ENCODE measurements at regions not wholly inside any gene's neighbourhood (a gene's known extent, or its start where the extent isn't known, plus 50 kb on each side); places are given as distances from the start of the nearest gene placed in this dataset.

DNA sequence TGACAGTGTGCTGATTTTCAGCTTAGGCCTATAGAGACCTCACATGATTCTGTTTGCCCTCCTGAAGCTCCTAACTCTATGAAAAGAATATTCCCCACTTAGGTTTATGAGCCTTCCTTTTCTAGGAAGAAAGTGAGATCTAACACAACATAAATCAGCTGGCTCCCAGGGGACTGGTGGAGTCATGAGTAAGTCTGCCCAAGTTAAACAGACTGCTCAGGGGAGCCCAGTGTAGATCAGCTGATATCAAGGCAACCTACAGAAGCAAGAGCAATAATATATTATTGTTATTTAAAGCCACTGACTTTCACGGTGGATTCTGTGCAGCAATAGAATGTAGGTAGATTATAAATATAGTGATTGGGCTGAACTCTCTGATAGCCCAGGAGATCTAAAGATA lies 1978.6 kb upstream of the CDH6 start:
- H3K27me3 ChIP-seq (ENCODE audit: insufficient read depth), result no peaks in the 10 kb centered on the region
- no peak overlapping the region for H3K27ac ChIP-seq (ENCODE audit: low read depth)
- H3K4me3 ChIP-seq, result no peak overlapping the region
- ATAC-seq, result no peak
- H3K36me3 ChIP-seq (ENCODE audit: insufficient read depth), result no peaks in the 10 kb centered on the region
- Mint-ChIP-seq H3K27ac (no peak overlapping the region), H3K36me3 (ENCODE audit: low read depth) (no peaks in the 10 kb centered on the region), H3K4me1 (peaks cover 26% of the 10 kb centered on the region), H3K27me3 (ENCODE audit: insufficient read depth, low read depth, poor library complexity) (no peaks in the 10 kb centered on the region), H3K9me3 (no peaks in the 10 kb centered on the region), H3K4me3 (no peak overlapping the region)
- H3K4me1 ChIP-seq (ENCODE audit: insufficient read depth), result peaks cover 35% of the 10 kb centered on the region
- no peak overlapping the region for H3K4me2 ChIP-seq
- no peak overlapping the region for H2AFZ ChIP-seq
- no peaks in the 10 kb centered on the region for H4K20me1 ChIP-seq (replicated peaks; ENCODE audit: insufficient read depth)
- no peaks in the 10 kb centered on the region for H3F3A ChIP-seq (replicated peaks; ENCODE audit: low read depth)
- TF ChIP-seq CREB1 (CRISPR knock-in tag; IDR thresholded peaks at IDR 0.05; ENCODE audit: low read depth) (no peak), STAT1 (IDR thresholded peaks at IDR 0.05; ENCODE audit: unreplicated experiment) (no peak), ZNF114 (CRISPR knock-in tag; IDR thresholded peaks at IDR 0.05) (no peak), EZH2phosphoT487 (IDR thresholded peaks at IDR 0.05; ENCODE audit: unreplicated experiment) (no peak), NANOG (IDR thresholded peaks at IDR 0.05; ENCODE audit: borderline replicate concordance) (no peak), JUNB (IDR thresholded peaks at IDR 0.05; ENCODE audit: unreplicated experiment) (no peak), EZH2 (IDR thresholded peaks at IDR 0.05; ENCODE audit: low read depth, unreplicated experiment) (no peak)
- TF ChIP-seq, protein P1, sequence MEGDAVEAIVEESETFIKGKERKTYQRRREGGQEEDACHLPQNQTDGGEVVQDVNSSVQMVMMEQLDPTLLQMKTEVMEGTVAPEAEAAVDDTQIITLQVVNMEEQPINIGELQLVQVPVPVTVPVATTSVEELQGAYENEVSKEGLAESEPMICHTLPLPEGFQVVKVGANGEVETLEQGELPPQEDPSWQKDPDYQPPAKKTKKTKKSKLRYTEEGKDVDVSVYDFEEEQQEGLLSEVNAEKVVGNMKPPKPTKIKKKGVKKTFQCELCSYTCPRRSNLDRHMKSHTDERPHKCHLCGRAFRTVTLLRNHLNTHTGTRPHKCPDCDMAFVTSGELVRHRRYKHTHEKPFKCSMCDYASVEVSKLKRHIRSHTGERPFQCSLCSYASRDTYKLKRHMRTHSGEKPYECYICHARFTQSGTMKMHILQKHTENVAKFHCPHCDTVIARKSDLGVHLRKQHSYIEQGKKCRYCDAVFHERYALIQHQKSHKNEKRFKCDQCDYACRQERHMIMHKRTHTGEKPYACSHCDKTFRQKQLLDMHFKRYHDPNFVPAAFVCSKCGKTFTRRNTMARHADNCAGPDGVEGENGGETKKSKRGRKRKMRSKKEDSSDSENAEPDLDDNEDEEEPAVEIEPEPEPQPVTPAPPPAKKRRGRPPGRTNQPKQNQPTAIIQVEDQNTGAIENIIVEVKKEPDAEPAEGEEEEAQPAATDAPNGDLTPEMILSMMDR (conservative IDR thresholded peaks at IDR 0.05; ENCODE audit: low read depth in 2 of 2), result no peak
- TF ChIP-seq, protein P2, sequence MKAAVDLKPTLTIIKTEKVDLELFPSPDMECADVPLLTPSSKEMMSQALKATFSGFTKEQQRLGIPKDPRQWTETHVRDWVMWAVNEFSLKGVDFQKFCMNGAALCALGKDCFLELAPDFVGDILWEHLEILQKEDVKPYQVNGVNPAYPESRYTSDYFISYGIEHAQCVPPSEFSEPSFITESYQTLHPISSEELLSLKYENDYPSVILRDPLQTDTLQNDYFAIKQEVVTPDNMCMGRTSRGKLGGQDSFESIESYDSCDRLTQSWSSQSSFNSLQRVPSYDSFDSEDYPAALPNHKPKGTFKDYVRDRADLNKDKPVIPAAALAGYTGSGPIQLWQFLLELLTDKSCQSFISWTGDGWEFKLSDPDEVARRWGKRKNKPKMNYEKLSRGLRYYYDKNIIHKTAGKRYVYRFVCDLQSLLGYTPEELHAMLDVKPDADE (IDR thresholded peaks at IDR 0.05), result no peak
- TF ChIP-seq, protein P3, sequence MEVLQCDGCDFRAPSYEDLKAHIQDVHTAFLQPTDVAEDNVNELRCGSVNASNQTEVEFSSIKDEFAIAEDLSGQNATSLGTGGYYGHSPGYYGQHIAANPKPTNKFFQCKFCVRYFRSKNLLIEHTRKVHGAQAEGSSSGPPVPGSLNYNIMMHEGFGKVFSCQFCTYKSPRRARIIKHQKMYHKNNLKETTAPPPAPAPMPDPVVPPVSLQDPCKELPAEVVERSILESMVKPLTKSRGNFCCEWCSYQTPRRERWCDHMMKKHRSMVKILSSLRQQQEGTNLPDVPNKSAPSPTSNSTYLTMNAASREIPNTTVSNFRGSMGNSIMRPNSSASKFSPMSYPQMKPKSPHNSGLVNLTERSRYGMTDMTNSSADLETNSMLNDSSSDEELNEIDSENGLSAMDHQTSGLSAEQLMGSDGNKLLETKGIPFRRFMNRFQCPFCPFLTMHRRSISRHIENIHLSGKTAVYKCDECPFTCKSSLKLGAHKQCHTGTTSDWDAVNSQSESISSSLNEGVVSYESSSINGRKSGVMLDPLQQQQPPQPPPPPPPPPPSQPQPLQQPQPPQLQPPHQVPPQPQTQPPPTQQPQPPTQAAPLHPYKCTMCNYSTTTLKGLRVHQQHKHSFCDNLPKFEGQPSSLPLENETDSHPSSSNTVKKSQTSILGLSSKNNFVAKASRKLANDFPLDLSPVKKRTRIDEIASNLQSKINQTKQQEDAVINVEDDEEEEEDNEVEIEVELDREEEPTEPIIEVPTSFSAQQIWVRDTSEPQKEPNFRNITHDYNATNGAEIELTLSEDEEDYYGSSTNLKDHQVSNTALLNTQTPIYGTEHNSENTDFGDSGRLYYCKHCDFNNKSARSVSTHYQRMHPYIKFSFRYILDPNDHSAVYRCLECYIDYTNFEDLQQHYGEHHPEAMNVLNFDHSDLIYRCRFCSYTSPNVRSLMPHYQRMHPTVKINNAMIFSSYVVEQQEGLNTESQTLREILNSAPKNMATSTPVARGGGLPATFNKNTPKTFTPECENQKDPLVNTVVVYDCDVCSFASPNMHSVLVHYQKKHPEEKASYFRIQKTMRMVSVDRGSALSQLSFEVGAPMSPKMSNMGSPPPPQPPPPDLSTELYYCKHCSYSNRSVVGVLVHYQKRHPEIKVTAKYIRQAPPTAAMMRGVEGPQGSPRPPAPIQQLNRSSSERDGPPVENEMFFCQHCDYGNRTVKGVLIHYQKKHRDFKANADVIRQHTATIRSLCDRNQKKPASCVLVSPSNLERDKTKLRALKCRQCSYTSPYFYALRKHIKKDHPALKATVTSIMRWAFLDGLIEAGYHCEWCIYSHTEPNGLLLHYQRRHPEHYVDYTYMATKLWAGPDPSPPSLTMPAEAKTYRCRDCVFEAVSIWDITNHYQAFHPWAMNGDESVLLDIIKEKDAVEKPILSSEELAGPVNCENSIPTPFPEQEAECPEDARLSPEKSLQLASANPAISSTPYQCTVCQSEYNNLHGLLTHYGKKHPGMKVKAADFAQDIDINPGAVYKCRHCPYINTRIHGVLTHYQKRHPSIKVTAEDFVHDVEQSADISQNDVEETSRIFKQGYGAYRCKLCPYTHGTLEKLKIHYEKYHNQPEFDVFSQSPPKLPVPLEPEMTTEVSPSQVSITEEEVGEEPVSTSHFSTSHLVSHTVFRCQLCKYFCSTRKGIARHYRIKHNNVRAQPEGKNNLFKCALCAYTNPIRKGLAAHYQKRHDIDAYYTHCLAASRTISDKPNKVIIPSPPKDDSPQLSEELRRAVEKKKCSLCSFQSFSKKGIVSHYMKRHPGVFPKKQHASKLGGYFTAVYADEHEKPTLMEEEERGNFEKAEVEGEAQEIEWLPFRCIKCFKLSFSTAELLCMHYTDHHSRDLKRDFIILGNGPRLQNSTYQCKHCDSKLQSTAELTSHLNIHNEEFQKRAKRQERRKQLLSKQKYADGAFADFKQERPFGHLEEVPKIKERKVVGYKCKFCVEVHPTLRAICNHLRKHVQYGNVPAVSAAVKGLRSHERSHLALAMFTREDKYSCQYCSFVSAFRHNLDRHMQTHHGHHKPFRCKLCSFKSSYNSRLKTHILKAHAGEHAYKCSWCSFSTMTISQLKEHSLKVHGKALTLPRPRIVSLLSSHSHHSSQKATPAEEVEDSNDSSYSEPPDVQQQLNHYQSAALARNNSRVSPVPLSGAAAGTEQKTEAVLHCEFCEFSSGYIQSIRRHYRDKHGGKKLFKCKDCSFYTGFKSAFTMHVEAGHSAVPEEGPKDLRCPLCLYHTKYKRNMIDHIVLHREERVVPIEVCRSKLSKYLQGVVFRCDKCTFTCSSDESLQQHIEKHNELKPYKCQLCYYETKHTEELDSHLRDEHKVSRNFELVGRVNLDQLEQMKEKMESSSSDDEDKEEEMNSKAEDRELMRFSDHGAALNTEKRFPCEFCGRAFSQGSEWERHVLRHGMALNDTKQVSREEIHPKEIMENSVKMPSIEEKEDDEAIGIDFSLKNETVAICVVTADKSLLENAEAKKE (CRISPR knock-in tag; IDR thresholded peaks at IDR 0.05), result no peak
- TF ChIP-seq, protein P4, sequence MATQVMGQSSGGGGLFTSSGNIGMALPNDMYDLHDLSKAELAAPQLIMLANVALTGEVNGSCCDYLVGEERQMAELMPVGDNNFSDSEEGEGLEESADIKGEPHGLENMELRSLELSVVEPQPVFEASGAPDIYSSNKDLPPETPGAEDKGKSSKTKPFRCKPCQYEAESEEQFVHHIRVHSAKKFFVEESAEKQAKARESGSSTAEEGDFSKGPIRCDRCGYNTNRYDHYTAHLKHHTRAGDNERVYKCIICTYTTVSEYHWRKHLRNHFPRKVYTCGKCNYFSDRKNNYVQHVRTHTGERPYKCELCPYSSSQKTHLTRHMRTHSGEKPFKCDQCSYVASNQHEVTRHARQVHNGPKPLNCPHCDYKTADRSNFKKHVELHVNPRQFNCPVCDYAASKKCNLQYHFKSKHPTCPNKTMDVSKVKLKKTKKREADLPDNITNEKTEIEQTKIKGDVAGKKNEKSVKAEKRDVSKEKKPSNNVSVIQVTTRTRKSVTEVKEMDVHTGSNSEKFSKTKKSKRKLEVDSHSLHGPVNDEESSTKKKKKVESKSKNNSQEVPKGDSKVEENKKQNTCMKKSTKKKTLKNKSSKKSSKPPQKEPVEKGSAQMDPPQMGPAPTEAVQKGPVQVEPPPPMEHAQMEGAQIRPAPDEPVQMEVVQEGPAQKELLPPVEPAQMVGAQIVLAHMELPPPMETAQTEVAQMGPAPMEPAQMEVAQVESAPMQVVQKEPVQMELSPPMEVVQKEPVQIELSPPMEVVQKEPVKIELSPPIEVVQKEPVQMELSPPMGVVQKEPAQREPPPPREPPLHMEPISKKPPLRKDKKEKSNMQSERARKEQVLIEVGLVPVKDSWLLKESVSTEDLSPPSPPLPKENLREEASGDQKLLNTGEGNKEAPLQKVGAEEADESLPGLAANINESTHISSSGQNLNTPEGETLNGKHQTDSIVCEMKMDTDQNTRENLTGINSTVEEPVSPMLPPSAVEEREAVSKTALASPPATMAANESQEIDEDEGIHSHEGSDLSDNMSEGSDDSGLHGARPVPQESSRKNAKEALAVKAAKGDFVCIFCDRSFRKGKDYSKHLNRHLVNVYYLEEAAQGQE (IDR thresholded peaks at IDR 0.05; ENCODE audit: unreplicated experiment), result no peak
- H3K79me2 ChIP-seq (replicated peaks; ENCODE audit: insufficient read depth), result no peaks in the 10 kb centered on the region
- H3K9me2 ChIP-seq (ENCODE audit: insufficient read depth), result no peaks in the 10 kb centered on the region
- DNase-seq (ENCODE audit: low spot score), result no peak

Data from GM23338 (cell line).